Common myeloid progenitor, CD34-positive (primary cell): ENCODE measurements at regions not wholly inside any gene's neighbourhood (a gene's known extent, or its start where the extent isn't known, plus 50 kb on each side); places are given as distances from the start of the nearest gene placed in this dataset.

Source experiments
- CTCF ChIA-PET: fragments of 350-600 bp; sonication (Branson Sonifier 250); formaldehyde crosslinking; loops from one replicate; lab custom pipeline; 2021; ENCODE audit warnings: antibody characterized with exemption; lab: Charles Lee
- POLR2A ChIA-PET: fragments of 350-600 bp; sonication (Branson Sonifier 250); formaldehyde crosslinking; loops from one replicate; lab custom pipeline; 2021; ENCODE audit warnings: antibody characterized with exemption; lab: Charles Lee
- DNase-seq, 3 donors: peaks; one replicate each; pipeline versions ENCODE4 v3.0.0 to v3.0.0-alpha.2; 2013
- H3K27ac ChIP-seq, 2 experiments: 1 replicate in 1 of 2; 2 replicates in 1 of 2; pipeline ENCODE4 v1.7.0; 2013; ENCODE audit warnings: inconsistent platforms in 2 of 2, low read length in 2 of 2, mild to moderate bottlenecking in 2 of 2, low read depth in 1 of 2, moderate library complexity in 1 of 2; ENCODE audit not compliant: severe bottlenecking in 2 of 2, insufficient read depth in 1 of 2, poor library complexity in 1 of 2
- H3K27me3 ChIP-seq, 5 experiments: replicated peaks in 2 of 5; 1 replicate in 3 of 5; 2 replicates in 2 of 5; pipeline versions ENCODE4 v1.6.1 to v1.7.0; 2013; ENCODE audit warnings: low read length in 4 of 5, mild to moderate bottlenecking in 2 of 5, moderate library complexity in 2 of 5, inconsistent platforms in 1 of 5; ENCODE audit not compliant: insufficient read depth in 5 of 5, control insufficient read depth in 4 of 5
- H3K36me3 ChIP-seq, 4 experiments: 1 replicate in 2 of 4; 2 replicates in 2 of 4; pipeline versions ENCODE4 v1.6.1 to v1.7.0; 2013; ENCODE audit warnings: low read length in 3 of 4, control low read depth in 1 of 4, mild to moderate bottlenecking in 1 of 4; ENCODE audit not compliant: control insufficient read depth in 4 of 4, insufficient read depth in 4 of 4
- H3K4me1 ChIP-seq, 4 experiments: 1 replicate in 3 of 4; 2 replicates in 1 of 4; pipeline versions ENCODE4 v1.6.1 to v1.7.1; 2013; ENCODE audit warnings: low read length in 3 of 4, mild to moderate bottlenecking in 3 of 4, control low read depth in 1 of 4, inconsistent platforms in 1 of 4, moderate library complexity in 1 of 4; ENCODE audit not compliant: control insufficient read depth in 4 of 4, insufficient read depth in 4 of 4; ENCODE audit errors: control extremely low read depth in 1 of 4
- H3K4me3 ChIP-seq, 7 experiments: 1 replicate in 4 of 7; 2 replicates in 3 of 7; pipeline versions ENCODE4 v1.5.1 to v1.7.0; 2013; ENCODE audit warnings: mild to moderate bottlenecking in 7 of 7, low read length in 6 of 7, moderate library complexity in 6 of 7, inconsistent platforms in 2 of 7, low read depth in 2 of 7, control low read depth in 1 of 7; ENCODE audit not compliant: insufficient read depth in 4 of 7, control insufficient read depth in 1 of 7; ENCODE audit errors: extremely low read depth in 1 of 7
- H3K9me3 ChIP-seq, 5 experiments: 1 replicate in 4 of 5; 2 replicates in 1 of 5; pipeline versions ENCODE4 v1.6.1 to v1.7.1; 2013; ENCODE audit warnings: low read length in 4 of 5, mild to moderate bottlenecking in 2 of 5, inconsistent platforms in 1 of 5, low read depth in 1 of 5, moderate library complexity in 1 of 5; ENCODE audit not compliant: control insufficient read depth in 4 of 5, insufficient read depth in 2 of 5; ENCODE audit errors: control extremely low read depth in 1 of 5
- WGBS: methylation state at CpG from one replicate; pipeline ENCODE4 v1.1.5; 2013; ENCODE audit not compliant: insufficient coverage; 5-methylcytosine and 5-hydroxymethylcytosine counted together

DNA sequence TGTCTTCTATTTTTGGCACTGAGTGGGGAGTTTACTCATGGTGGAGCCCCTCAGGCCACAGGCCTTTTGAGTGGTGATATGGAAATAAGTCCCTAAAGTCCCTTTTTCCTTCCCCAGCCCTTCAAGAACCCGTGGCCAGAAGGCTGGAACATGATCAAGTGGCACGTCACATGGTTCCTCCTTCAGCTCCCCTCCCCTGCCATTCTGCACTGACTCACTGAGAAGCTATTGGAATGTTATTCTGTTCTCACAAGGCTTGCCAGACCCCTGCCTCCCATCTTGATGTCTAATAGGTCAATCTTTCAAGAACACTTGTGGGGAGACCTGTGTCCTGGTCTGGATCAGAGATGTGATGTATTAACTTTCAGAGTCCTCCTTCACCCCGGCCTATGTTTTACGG, 279.8 kb downstream of the SEC23IP start:
- whole genome bisulfite sequencing, result 83% methylated on average over 2 of the region's 4 CpGs
- no peak for DNase-seq
- H3K27me3 ChIP-seq, result peaks cover 0 to 4% (median 0%) of the 10 kb centered on the region in 5 experiments
- H3K4me3 ChIP-seq, result no peak overlapping the region
- no peaks in the 10 kb centered on the region for H3K4me1 ChIP-seq
- no peaks in the 10 kb centered on the region for H3K36me3 ChIP-seq
- POLR2A ChIA-PET, result no interaction called here
- no peak overlapping the region for H3K27ac ChIP-seq
- no peaks in the 10 kb centered on the region for H3K9me3 ChIP-seq
- CTCF ChIA-PET, result interaction anchor here (0.5 kb wide), 1 partner anchor 67 kb away, joined by 3 read pairs; no protein-coding TSS in a partner anchor

- no peaks in the 10 kb centered on the region for H3K4me1 ChIP-seq
- H3K27ac ChIP-seq, result no peak overlapping the region
- no peak for DNase-seq
- ChIA-PET POLR2A (no interaction called here), CTCF (no interaction called here)
- WGBS, result no CpG with 5 or more reads among the region's 1 CpG
- H3K4me3 ChIP-seq, result no peak overlapping the region
- H3K27me3 ChIP-seq, result peaks cover 0 to 3% (median 0%) of the 10 kb centered on the region in 5 experiments
- no peaks in the 10 kb centered on the region for H3K9me3 ChIP-seq
- no peaks in the 10 kb centered on the region for H3K36me3 ChIP-seq
Measured at GRCh38 chr10:120174491-120174890, 282.0 kb downstream of the SEC23IP start.

DNA sequence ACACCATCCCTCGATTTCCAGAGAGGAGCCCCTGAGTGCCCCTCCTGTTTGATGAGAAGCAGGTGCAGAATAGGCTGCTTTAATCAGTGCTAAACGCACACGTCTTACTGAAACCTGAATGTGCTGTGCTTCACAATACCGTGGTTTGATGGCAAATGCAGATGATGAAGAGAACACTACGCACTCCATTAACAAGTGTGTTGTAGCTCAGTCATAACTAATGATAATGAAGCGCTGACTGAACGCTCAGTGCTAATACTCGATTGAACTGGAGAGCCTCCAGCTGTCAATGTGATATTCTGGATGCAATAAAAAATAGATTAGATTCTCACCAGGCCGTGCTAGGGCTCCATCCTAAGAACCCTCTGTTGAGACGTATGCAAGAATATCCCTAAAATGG, 279.7 kb upstream of the PLPP4 start:
- H3K4me3 ChIP-seq, result no peak overlapping the region
- H3K27me3 ChIP-seq, result peaks cover 0 to 3% (median 0%) of the 10 kb centered on the region in 5 experiments
- H3K4me1 ChIP-seq, result no peaks in the 10 kb centered on the region
- ChIA-PET CTCF (no interaction called here), POLR2A (no interaction called here)
- H3K27ac ChIP-seq, result no peak overlapping the region
- 100% methylated on average over 9 of the region's 10 CpGs for WGBS
- no peaks in the 10 kb centered on the region for H3K36me3 ChIP-seq
- no peak for DNase-seq
- H3K9me3 ChIP-seq, result no peaks in the 10 kb centered on the region

DNA sequence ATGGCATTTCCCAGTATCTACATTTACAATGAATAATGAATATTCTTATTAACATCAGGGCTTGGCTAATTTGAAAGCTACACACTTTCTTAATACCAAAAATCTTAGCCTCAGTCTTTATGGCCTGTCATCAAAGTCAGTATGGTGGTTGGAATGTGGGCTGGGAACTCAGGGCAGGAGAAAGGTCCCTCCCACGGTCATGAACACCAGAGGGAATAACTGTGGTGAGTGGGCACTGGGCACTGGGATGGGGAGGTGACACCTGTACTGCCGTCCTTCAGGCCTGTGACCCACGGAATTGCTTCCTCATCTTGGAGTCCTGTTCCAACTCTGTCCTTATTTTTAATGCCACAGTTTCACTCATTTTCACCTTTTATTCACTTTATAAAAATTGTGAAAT, 276.9 kb upstream of the PLPP4 start:
- H3K4me1 ChIP-seq, result no peaks in the 10 kb centered on the region
- H3K27ac ChIP-seq, result no peak overlapping the region
- no peaks in the 10 kb centered on the region for H3K9me3 ChIP-seq
- POLR2A ChIA-PET, result no interaction called here
- DNase-seq, result no peak
- peaks cover 0 to 3% (median 0%) of the 10 kb centered on the region in 5 experiments for H3K27me3 ChIP-seq
- WGBS, result 100% methylated on average over 2 of the region's 3 CpGs
- CTCF ChIA-PET, result no interaction called here
- no peaks in the 10 kb centered on the region for H3K36me3 ChIP-seq
- H3K4me3 ChIP-seq, result no peak overlapping the region

GRCh38 chr10:120181154-120181553, 275.9 kb upstream of the PLPP4 start:
- no peak overlapping the region for H3K4me3 ChIP-seq
- DNase-seq, result no peak
- 77% methylated on average over 3 of the region's 8 CpGs for whole genome bisulfite sequencing
- peaks cover 0 to 3% (median 0%) of the 10 kb centered on the region in 5 experiments for H3K27me3 ChIP-seq
- POLR2A ChIA-PET, result no interaction called here
- no peaks in the 10 kb centered on the region for H3K36me3 ChIP-seq
- H3K4me1 ChIP-seq, result no peaks in the 10 kb centered on the region
- no peaks in the 10 kb centered on the region for H3K9me3 ChIP-seq
- CTCF ChIA-PET, result no interaction called here
- H3K27ac ChIP-seq, result no peak overlapping the region

DNA sequence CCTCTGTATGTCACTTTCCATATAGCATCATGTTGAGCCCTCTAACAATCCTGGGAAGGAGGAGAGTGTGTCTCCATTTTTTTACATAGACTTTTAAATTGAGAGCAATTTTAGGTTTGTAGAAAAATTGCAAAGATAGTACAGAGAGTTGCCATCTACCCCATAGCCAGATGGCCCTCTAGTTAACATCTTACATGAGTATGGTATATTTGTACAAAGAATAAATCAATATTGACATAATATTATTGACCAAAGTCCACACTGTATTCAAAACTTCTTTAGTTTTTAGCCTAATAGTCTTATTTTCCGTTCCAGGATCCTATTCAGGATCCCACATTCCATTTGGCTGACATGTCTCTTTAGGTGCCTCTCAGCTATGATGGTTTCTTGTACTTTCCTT, 274.6 kb upstream of the PLPP4 start:
- Histone ChIP-seq H3K4me1 (no peaks in the 10 kb centered on the region), H3K4me3 (no peak overlapping the region), H3K9me3 (no peaks in the 10 kb centered on the region), H3K27me3 (peaks cover 0 to 4% (median 0%) of the 10 kb centered on the region in 5 experiments), H3K27ac (no peak overlapping the region), H3K36me3 (no peaks in the 10 kb centered on the region)
- WGBS, result 67% methylated on average over 1 of the region's 1 CpG
- CTCF ChIA-PET, result interaction anchor here (0.7 kb wide), 1 partner anchor 1649 kb away, joined by 3 read pairs; no protein-coding TSS in a partner anchor
- POLR2A ChIA-PET, result no interaction called here
- DNase-seq, result no peak

DNA sequence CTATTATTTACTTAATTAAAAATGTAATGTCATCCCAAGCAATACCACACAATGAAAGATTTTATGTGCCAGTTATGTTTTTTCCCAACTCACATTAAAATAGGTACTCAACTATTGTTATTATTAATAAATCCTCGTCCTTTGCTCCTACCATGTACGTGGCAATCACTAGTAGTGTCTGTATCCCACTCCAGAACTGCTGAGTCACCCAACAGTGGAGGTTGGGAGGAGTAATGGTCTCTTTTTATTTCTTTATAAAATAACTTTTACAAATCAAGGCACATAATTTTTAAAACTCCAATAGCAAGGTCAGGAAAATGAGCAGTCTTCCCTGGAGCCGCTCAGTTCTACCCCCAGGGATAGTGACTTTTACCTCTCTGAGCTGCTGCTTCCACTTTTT, 273.5 kb upstream of the PLPP4 start:
- H3K9me3 ChIP-seq, result no peaks in the 10 kb centered on the region
- 100% methylated on average over 1 of the region's 3 CpGs for WGBS
- ChIA-PET POLR2A (no interaction called here), CTCF (interaction anchor here (0.9 kb wide), 1 partner anchor 19 kb away, joined by 3 read pairs; no protein-coding TSS in a partner anchor)
- H3K4me1 ChIP-seq, result no peaks in the 10 kb centered on the region
- no peak for DNase-seq
- H3K4me3 ChIP-seq, result no peak overlapping the region
- H3K36me3 ChIP-seq, result no peaks in the 10 kb centered on the region
- no peak overlapping the region for H3K27ac ChIP-seq
- peaks cover 0 to 4% (median 0%) of the 10 kb centered on the region in 5 experiments for H3K27me3 ChIP-seq
